ENCODE measurements at regions not wholly inside any gene's neighbourhood (a gene's known extent, or its start where the extent isn't known, plus 50 kb on each side); places are given as distances from the start of the nearest gene placed in this dataset.
"Not testable (repeated sequence)": the region's sequence is repeated elsewhere in the genome, so short reads cannot be mapped to it uniquely, and the experiment has no call there.

DNA sequence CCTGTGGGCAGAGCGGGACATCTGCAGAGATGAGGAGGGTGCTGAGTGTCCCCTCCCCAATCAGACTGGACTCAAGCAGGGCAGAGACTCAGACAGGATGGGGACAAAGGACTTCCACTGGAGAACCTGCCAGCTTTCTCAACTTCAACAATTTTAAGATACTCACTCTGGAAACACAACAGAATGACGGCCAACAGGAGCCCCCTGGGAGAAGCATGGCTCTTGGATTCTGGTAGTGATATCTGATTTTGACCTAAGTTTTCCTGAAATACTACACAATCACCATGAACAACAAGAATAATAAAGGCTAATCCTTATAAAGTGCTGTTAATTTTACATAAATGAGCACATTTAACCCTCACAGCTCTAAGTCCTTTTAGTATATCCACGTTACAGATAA is 83.5 kb upstream of the PLEKHG1 start:
- H3K4me1 Mint-ChIP-seq, result no peaks in the 10 kb centered on the region
- no peaks in the 10 kb centered on the region for H3K9me3 Mint-ChIP-seq
- H3K36me3 Mint-ChIP-seq, result no peaks in the 10 kb centered on the region
- no peaks in the 10 kb centered on the region for H3K27me3 Mint-ChIP-seq
- H3K27ac Mint-ChIP-seq, result no peak overlapping the region
- H3K4me3 Mint-ChIP-seq, result no peak overlapping the region
- ATAC-seq, result no peak

DNA sequence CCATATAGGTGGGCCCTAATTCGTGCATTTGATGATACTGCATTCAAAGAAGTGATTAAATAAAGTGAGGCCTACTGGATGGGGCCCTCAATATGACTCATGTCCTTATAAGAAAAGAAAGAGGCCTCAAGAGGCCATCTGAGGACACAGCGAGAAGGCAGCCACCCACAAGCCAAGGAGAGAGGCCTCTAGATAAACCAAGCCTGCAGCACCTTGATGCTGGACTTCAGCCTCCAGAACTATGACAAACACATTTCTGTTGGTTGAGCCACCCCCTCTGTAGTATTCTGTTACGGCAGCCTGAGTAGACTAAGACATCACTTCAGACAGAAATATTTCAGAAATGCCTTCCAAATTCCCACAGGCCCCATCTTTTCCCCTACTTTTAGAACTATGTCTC is 82.5 kb upstream of the PLEKHG1 start:
- H3K27ac Mint-ChIP-seq, result no peak overlapping the region
- H3K27me3 Mint-ChIP-seq, result no peaks in the 10 kb centered on the region
- no peak for ATAC-seq
- no peaks in the 10 kb centered on the region for H3K4me1 Mint-ChIP-seq
- H3K36me3 Mint-ChIP-seq, result no peaks in the 10 kb centered on the region
- no peak overlapping the region for H3K4me3 Mint-ChIP-seq
- H3K9me3 Mint-ChIP-seq, result no peaks in the 10 kb centered on the region

DNA sequence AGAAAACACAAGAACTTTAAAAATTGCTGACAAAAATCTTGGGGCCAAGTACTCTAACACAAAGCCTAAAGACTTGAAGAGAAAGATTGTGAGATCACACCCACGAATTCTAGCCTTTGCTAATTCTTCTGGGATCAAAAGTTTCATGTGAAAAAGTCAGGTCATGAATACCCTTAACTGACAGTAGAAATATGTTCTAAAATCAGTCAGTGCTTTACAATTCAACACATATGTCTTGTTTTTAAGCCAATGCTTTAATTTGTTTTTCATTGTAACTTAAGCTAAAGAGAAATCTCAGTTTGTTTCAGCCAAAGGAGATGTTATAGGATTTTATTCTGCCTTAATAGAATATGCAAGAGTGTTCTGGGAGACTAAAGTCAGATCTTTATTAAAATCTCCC is 78.2 kb upstream of the PLEKHG1 start:
- Mint-ChIP-seq H3K27ac (no peak overlapping the region), H3K36me3 (no peaks in the 10 kb centered on the region), H3K9me3 (no peaks in the 10 kb centered on the region), H3K4me1 (no peaks in the 10 kb centered on the region), H3K27me3 (no peaks in the 10 kb centered on the region), H3K4me3 (no peak overlapping the region)
- no peak for ATAC-seq

DNA sequence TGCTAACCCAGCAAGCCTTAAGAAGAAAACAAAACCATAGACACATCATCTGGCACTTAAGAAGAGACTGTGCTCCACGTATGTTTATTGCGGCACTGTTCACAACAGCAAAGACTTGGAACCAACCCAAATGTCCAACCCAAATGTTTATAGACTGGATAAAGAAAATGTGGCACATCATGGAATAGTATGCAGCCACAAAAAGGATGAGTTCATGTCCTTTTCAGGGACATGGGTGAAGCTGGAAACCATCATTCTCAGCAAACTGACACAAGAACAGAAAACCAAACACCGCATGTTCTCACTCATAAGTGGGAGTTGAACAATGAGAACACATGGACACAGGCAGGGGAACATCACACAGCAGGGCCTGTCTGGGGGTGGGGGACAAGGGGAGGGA is 76.5 kb upstream of the PLEKHG1 start:
- H3K4me3 Mint-ChIP-seq, ATAC-seq, H3K9me3 Mint-ChIP-seq, H3K27ac Mint-ChIP-seq, H3K36me3 Mint-ChIP-seq, H3K27me3 Mint-ChIP-seq, H3K4me1 Mint-ChIP-seq: not testable (repeated sequence)

DNA sequence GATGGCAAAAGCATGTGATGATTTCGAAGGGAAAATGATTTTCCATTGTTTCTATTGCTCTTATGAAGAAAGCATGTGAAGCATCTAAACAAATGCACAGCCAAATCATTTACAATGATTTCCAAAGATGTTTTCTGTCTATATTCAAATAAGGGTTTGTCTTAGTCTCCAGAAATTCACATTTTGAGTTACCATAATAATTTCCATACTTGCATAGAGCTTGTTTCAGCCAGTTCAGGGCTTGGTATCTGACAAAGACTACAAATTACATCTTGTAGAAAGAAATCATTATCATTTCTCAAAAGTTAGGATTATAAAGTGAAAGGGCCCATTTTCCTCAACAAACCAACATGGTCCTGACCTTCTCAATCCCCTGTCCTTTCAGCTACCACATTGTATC is 74.4 kb upstream of the PLEKHG1 start:
- Mint-ChIP-seq H3K9me3 (no peaks in the 10 kb centered on the region), H3K27ac (no peak overlapping the region), H3K27me3 (no peaks in the 10 kb centered on the region), H3K4me3 (no peak overlapping the region), H3K4me1 (peaks cover 15% of the 10 kb centered on the region), H3K36me3 (no peaks in the 10 kb centered on the region)
- ATAC-seq, result no peak

DNA sequence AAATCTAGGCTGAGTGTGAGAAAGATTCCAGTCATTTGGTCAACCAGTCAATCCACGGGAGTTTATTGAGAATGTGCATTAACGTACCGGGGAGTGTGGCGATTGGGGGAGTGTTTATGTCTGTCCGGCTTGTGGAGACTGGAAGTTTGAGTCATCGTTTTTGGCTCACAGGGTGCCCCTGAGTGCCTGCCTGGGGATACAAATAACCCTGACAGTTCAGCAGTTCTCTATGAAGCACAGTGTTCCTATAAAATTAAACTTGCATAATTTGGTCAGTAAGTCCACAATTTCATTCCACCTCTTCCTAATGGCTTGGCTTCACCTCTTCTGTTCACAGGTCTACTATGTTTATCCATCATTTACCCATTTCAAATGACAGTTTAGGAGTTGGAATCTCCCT is 72.6 kb upstream of the PLEKHG1 start:
- Mint-ChIP-seq H3K27me3 (no peaks in the 10 kb centered on the region), H3K9me3 (no peaks in the 10 kb centered on the region), H3K4me3 (no peak overlapping the region), H3K4me1 (peaks cover 15% of the 10 kb centered on the region), H3K36me3 (no peaks in the 10 kb centered on the region), H3K27ac (no peak overlapping the region)
- ATAC-seq, result no peak

DNA sequence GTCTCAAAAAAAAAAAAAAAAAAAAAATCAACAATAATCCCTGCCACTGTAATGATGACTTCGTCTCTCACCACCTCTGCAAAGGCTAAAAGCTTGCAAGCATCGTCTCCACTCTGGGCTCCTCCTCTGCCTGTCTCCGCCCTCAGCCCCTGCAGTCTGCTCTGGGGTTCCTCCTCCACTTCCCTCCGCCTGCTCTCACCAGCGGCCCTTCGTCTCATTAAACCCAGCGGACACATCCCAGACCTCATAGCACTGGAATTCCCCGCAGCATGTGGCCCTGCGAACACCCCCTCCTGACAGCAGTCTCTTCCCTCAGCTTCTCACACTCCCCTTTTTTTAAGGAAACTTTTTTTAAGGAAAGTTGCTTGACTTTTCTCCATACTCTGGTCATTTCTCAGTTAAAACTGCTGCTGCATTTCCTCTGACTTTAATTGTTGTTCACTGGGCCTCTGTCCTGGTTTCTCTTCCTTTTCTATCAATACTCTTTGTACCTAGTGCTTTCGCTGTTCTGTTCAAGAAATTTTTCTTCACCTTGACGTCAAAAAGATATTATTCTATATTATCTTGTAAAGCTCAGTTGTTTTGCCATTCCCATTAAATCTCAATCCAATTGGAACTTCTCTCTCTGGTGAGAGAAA is 70.9 kb upstream of the PLEKHG1 start:
- H3K36me3 Mint-ChIP-seq, result no peaks in the 10 kb centered on the region
- H3K9me3 Mint-ChIP-seq, result no peaks in the 10 kb centered on the region
- peak overlapping the region; percentile 84 for H3K27ac Mint-ChIP-seq
- peaks cover 15% of the 10 kb centered on the region for H3K4me1 Mint-ChIP-seq
- ATAC-seq, result peak; percentile 92
- H3K27me3 Mint-ChIP-seq, result no peaks in the 10 kb centered on the region
- H3K4me3 Mint-ChIP-seq, result peak overlapping the region; percentile 41

DNA sequence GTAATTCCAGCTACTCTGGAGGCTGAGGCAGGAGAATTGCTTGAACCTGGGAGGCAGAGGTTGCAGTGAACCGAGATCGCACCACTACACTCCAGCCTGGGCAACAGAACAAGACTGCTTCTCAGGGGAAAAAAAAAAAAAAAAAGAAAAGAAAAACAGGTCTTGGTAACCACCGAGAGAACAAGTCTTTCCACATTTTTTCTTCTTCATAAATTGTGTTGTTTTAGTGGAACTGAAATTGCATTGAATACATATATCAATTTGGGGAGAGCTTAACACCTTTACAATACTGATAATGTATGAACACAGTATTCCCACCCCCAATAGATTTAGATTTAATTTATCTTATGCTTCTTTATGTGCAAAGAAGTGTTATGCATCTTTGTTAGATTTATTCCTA is 70.0 kb upstream of the PLEKHG1 start:
- H3K4me1 Mint-ChIP-seq, result peaks cover 15% of the 10 kb centered on the region
- H3K9me3 Mint-ChIP-seq, result no peaks in the 10 kb centered on the region
- no peak overlapping the region for H3K4me3 Mint-ChIP-seq
- no peak overlapping the region for H3K27ac Mint-ChIP-seq
- H3K36me3 Mint-ChIP-seq, result no peaks in the 10 kb centered on the region
- no peaks in the 10 kb centered on the region for H3K27me3 Mint-ChIP-seq
- ATAC-seq, result no peak

DNA sequence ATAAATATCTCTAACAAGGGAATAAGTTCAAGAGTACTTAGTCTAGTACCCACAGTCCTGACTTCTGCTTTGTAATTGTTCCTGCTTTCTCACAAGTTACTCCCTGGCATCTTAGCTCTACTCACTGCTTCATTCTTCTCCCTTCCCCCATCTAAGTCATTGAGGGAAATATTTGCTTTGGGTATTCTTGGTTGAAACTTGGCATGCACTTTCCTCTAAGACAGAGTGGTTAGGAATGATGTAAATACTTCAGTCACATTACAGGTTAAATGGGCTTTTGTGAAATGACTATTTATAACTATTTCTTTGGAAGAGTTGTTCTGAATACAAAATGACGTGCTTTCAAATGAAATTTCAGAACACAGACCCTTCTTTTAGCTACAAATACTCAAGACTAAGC is 67.7 kb upstream of the PLEKHG1 start:
- Mint-ChIP-seq H3K27me3 (no peaks in the 10 kb centered on the region), H3K4me3 (no peak overlapping the region), H3K36me3 (no peaks in the 10 kb centered on the region), H3K27ac (no peak overlapping the region), H3K9me3 (no peaks in the 10 kb centered on the region), H3K4me1 (peaks cover 15% of the 10 kb centered on the region)
- ATAC-seq, result no peak

DNA sequence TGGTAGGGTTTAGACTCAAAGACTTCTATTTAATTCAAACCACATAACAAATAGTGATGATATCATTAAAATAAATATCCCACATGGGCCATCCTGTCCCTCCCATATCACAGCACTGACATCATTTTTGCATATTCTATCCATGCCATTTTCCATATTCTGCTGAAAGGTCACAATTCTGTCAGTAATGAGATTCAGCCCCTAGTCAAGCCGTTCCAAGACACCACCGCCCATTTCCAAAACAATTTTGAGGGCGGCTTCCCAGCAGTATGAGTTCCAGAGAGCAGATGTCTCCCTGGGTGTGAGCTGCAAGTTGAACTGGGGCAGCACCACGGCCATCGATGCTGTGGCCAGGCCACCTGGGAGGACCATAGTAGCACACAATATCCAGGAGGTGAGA is 65.1 kb upstream of the PLEKHG1 start:
- Mint-ChIP-seq H3K4me3 (no peak overlapping the region), H3K4me1 (no peaks in the 10 kb centered on the region), H3K27ac (no peak overlapping the region), H3K27me3 (peaks cover 10% of the 10 kb centered on the region), H3K9me3 (peaks cover 3% of the 10 kb centered on the region), H3K36me3 (no peaks in the 10 kb centered on the region)
- no peak for ATAC-seq

DNA sequence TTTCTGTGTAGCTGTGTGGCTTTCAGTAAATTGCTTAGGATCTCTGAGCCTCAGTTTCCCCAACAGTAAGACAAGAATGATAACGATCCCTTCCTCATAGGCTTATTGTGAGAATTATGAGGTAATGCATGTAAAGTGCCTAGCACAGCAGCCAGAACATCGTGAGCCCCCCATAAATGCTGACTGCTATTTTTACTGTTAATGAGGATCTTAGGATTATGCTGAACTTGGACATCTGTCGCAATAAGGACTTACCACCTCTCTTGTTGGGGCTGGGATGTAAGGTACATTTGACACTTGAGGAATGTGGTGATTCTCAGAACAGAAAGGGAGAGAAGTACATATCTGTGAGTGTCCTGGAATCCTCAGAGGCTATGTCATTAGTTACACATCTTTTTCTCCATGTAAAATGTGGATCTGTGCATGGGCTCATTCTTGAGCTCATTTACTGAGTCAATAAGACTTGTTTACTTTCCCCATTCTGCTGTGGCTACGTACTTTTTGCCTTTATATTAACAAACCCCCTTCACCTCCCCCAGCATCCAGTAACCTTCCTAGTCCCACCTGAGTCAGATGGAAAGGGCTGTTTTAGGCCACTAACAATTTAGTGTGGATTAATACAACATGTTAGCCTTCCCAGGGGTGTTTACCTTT is 64.4 kb upstream of the PLEKHG1 start:
- Mint-ChIP-seq H3K27ac (no peak overlapping the region), H3K4me3 (no peak overlapping the region), H3K27me3 (peaks cover 17% of the 10 kb centered on the region), H3K4me1 (no peaks in the 10 kb centered on the region), H3K36me3 (no peaks in the 10 kb centered on the region), H3K9me3 (peaks cover 3% of the 10 kb centered on the region)
- no peak for ATAC-seq

DNA sequence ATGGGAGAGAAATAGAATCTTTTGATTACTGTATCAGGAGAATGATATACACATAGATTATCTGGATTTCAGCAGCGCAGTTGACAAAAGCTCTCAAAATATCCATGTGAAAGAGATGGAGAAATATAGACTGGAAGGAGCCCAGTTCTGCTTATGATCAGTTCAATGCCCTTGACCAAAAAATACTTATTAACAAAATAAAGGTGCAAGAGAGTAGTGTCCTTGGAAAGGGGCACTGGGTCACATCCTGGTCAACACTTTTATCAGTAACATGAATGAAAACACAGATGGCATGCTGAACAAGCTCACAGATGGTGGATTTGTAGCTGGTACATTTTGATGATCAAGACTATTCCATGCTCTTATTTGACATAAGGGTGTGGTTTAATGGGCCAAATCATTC is 63.9 kb upstream of the PLEKHG1 start:
- no peak overlapping the region for H3K4me3 Mint-ChIP-seq
- H3K27me3 Mint-ChIP-seq, result peaks cover 17% of the 10 kb centered on the region
- ATAC-seq, result no peak
- no peak overlapping the region for H3K27ac Mint-ChIP-seq
- H3K9me3 Mint-ChIP-seq, result peaks cover 3% of the 10 kb centered on the region
- H3K4me1 Mint-ChIP-seq, result no peaks in the 10 kb centered on the region
- H3K36me3 Mint-ChIP-seq, result no peaks in the 10 kb centered on the region

DNA sequence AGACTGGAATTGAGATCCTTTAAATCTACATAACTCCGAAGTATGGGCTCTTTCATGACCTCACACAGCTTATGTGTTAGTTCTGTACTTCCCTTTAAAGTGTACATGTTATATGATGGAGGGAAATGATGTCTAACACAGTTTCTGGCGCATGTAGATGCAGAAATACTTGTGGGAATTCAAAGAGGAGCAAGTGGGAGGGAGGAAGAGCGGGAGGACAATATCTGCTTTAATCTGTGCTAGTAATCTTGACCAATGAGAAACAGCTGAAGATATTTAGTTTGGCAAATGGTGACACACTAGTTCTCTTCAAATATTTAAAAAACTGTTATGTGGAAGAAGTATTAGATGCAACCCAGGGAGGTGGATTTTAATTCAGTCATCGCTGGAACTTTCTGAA is 62.9 kb upstream of the PLEKHG1 start:
- no peak overlapping the region for H3K27ac Mint-ChIP-seq
- no peak for ATAC-seq
- peaks cover 3% of the 10 kb centered on the region for H3K9me3 Mint-ChIP-seq
- H3K4me1 Mint-ChIP-seq, result no peaks in the 10 kb centered on the region
- no peaks in the 10 kb centered on the region for H3K36me3 Mint-ChIP-seq
- H3K4me3 Mint-ChIP-seq, result no peak overlapping the region
- peaks cover 17% of the 10 kb centered on the region for H3K27me3 Mint-ChIP-seq

DNA sequence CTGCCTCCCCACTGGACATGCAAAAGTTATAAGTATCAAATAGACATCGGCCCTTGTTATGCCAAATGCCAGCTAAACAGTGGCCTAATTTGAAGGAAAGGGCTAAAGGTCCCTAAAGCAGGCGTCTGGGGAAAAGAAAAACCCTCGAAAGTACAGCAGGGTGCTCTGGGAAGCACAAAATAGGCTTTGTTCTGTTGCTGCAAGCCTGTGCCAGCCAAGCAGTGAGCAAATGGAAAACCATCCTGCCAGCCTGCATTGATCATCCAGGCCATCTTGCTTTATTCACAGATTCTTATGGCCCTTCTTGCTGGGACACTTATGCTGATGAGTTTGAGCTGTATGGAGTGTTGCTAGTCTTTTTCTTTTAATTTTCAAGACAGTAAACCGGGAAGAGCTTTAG is 62.2 kb upstream of the PLEKHG1 start:
- Mint-ChIP-seq H3K27ac (no peak overlapping the region), H3K9me3 (peaks cover 3% of the 10 kb centered on the region), H3K4me3 (no peak overlapping the region), H3K27me3 (peaks cover 17% of the 10 kb centered on the region), H3K4me1 (no peaks in the 10 kb centered on the region), H3K36me3 (no peaks in the 10 kb centered on the region)
- ATAC-seq, result no peak

DNA sequence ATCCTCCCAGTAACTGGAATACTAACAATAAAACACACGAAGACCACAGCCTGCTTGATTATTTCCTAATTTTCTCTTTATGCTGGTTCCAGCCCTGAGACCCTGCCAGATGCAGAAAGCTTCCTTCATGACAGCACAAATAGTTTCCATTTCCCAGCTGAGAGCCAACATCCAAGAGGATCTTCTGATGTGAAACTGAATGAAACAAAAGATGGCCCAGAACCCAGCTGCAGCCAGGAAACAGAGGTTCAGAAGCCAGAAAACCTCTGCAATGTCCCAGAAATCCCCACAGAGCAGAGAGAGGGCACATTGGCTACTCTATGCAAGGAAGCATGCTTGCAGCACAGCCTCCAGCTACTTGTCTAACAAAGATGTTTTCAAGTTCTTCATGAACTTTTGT is 61.8 kb upstream of the PLEKHG1 start:
- Mint-ChIP-seq H3K27me3 (peaks cover 17% of the 10 kb centered on the region), H3K4me1 (no peaks in the 10 kb centered on the region), H3K4me3 (no peak overlapping the region), H3K9me3 (peaks cover 3% of the 10 kb centered on the region), H3K36me3 (no peaks in the 10 kb centered on the region), H3K27ac (no peak overlapping the region)
- no peak for ATAC-seq

DNA sequence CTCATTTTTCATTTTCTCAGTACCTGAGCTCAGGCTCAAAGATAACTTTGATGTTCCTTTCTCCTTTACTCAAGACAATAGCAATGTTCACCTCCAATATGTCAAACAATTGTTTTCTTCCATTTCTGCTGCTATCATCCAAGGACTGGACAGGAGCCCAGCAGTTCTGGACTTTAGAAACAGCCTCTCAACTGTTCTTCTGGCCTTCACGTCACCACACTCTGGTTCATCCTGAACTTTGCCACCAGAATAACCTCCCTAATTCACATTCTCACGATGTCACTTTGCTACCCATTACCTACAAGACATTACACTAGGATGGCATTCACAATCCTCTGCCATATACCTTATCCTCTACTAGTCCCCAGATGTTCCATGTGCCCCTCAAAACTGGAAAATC is 60.6 kb upstream of the PLEKHG1 start:
- ATAC-seq, result no peak
- Mint-ChIP-seq H3K27ac (no peak overlapping the region), H3K4me1 (no peaks in the 10 kb centered on the region), H3K9me3 (peaks cover 3% of the 10 kb centered on the region), H3K36me3 (no peaks in the 10 kb centered on the region), H3K4me3 (no peak overlapping the region), H3K27me3 (peaks cover 17% of the 10 kb centered on the region)
